ENCODE measurements at regions not wholly inside any gene's neighbourhood (a gene's known extent, or its start where the extent isn't known, plus 50 kb on each side); places are given as distances from the start of the nearest gene placed in this dataset.

GRCh38 chr20:10771435-10772140 lies 97.8 kb upstream of the JAG1 start:
- no peak for DNase-seq

DNA sequence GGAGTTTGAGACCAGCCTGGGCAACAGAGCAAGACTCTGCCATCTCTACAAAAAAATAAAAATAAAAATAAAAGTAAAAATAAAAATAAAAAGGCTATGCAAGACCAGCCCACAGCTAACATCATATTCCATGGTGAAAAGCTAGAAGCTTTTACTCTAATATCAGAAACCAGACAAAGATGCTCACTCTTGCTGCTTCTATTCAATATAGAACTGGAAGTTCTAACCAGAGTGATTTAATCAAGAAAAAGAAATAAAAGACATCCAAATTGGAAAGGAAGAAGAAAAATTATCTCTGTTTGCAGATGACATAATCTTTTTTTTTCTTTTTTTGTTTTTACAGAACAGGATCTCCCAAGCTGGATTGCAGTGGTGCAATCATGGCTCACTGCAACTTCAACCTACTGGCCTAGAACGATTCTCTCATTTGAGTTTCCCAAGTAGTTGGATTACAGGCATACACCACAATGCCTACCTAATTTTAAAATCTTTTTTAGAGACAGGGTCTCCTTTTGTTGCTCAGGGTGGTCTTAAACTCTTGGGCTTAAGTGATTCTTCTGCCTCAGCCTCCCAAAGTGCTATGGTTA lies 100.7 kb upstream of the JAG1 start:
- DNase-seq: no peak

DNA sequence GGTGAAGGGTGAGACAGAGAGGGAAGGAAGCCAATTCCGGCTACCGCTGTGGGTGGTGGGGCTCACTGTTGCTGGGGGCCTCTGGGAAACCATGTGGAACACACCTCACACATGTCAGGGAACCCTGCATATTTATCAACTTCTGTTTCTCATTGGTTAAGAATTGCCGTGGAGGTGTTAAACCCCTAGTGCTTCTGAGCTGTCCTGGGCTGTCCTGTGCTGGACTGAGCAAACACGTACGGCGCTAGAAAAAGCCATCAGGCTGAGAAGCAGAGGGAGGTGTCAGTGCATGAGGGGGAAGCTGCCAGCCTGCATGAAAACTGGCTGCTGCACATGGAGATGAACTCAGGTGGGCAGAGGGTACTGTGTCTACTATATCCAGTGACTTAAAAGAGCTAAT lies 103.9 kb upstream of the JAG1 start:
- no peak for DNase-seq

DNA sequence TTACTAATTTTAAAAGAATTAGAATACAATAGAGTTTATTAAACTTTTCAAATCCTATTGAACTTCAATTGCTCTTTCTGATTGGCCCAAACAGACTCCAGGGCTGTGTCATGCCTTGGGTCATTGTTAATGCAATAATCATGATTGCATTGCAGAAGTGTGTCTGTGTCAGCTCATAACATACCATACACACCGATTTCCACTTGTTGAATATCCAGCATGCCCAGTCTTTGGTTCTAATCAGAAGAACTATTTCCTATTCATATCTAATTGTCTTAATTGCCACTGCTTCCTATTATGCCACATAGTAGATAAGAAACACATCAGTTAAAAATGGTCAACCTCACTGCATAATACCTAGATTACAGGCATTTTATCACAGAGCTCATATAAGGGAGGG lies 106.1 kb upstream of the JAG1 start:
- no peak for DNase-seq

- DNase-seq: no peak
These were observed 107.1 kb upstream of the JAG1 start for GRCh38 chr20:10780901-10781300.

GRCh38 chr20:10781526-10781925 lies 107.7 kb upstream of the JAG1 start:
- DNase-seq: no peak

DNA sequence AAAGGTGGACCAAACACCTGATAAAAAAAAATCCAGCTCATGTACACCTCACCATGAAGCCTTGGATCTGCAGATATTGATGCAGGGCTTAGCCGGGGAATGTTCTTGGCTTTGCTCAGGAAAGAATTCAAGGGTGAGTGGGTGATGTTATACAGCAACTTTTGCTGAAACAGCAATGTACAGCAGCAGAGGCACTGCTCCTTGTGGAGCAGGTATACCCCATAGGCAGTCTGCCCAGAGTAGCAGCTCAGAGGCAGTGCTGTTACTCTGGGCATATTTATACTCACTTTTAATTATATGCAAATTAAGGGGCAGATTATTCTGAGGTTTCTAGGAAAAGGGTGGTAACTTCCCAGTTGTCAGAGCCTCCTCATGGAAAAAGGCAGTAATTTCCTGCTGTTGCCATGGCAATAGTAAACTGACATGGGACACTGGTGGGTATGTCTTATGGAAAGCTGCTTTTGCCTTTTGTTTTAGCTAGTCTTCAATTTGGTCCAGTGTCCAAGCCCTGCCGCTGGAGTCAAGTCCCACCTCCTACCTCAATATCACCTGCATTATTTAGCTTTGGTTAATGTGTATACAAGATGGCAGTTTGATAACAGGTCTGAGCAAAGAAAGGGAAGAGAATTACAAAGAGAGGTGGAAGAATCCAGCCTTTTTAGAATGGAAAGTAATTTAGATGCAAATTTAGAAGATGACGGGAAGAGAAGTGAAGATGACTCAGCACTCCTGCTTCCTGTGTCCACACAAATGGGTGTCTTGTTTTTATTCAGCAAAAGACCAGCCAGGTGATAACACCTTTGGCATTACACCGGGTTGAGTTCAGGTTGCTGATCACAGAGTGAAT lies 110.1 kb upstream of the JAG1 start:
- DNase-seq: no peak

- DNase-seq: peak; percentile 10 to 44
These were observed 110.9 kb upstream of the JAG1 start for GRCh38 chr20:10784554-10785183.

DNA sequence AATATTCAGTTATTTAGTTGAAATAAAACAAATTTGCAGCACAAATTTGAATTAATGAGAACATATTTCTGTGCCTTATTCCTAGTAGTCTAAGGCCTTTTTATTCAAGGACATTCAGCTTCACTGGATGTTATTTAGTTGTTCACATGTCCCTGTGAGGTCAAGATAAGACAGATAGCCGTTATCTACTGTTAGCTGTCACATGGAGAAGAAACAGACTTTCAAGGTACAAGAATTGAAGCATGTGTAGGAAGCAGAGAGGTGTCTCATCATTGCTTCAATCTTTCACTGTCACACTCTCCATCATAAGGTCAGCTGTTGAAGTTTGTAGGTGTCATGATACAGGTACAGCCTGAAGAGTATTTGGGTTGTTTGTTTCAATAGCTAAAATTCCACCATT lies 112.9 kb upstream of the JAG1 start:
- DNase-seq: no peak

- no peak for DNase-seq
These were observed 114.3 kb upstream of the JAG1 start for GRCh38 chr20:10788055-10788454.

DNA sequence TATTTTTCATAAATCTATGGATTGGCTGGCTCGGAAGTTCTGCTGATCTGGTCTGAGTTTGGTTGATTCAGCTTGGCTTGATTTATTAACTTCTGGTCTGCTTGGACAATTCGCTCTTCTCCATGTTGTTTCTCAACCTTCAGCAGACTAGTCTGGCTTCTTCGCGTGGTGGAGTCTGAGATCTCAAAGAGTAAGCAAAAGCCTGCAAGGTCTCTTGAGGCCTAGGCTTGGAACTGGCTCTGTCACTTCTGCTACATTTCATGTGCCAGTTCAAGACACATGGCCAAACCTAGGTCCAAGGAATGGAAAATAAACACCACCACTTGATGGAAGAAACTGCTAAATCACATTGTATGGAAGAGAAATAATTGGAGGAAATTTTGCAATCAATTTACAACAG lies 115.1 kb upstream of the JAG1 start:
- no peak for DNase-seq

GRCh38 chr20:10789386-10789785 lies 115.6 kb upstream of the JAG1 start:
- DNase-seq: no peak

DNA sequence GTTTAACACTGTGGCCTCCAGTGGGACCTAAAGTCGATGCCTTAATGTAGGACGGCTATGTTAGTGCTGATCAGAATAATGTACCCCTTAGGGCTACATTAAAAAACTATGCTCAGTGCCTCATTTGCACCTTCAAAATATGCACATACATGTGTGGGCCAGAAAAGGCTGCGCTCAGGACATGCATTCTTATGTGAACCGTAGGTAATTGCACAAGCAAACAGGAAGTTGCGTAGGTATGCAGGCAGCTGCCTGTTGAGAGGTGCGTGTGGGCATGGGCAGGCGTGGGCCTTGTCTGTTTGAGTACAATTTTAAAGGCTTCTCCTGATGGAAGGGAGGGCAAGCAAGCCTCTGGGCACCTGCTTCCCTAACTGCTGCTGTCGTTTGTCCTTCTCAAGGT lies 116.2 kb upstream of the JAG1 start:
- peak; percentile 2 to 54 for DNase-seq

DNA sequence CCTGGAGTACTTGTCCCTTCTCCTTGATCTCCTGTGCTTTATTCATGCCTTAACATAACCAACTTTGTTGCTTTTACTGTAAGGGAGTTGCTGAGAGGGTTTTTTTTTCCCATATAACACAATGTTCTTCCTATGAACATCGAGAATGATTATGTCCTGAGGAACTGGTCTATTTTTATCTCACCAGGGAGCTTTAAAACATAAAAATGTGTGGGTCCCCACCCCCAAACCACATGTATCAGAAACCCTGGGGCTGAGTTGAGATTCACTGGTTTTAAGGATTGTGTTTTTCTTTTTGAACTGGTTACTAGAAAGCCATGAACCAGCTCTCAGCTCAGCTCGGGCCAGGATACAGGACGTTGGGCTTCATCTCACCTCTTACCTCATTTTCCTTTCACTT lies 118.5 kb upstream of the JAG1 start:
- no peak for DNase-seq

- DNase-seq: peak; percentile 60 to 79
These were observed 120.0 kb upstream of the JAG1 start for GRCh38 chr20:10793766-10794165.

DNA sequence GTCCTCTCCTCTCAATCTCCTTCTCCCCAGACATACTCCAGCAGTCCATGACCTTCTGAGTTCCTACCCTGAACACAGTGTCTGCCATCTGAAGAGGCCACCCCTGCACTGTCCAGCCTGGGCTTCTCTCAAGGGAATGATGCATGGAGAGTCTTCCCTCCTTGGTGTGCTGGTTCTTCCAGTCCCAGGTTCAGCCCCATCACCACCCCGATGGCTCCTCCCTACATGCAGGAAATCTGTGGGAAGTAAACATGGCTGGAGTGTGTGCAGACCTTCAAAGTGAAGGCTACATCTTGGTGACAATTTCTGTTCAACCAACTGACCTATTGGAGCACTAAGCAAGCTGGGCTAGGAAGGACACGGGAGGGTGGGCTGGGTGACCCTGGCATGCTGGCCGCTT lies 121.0 kb upstream of the JAG1 start:
- DNase-seq: no peak

DNA sequence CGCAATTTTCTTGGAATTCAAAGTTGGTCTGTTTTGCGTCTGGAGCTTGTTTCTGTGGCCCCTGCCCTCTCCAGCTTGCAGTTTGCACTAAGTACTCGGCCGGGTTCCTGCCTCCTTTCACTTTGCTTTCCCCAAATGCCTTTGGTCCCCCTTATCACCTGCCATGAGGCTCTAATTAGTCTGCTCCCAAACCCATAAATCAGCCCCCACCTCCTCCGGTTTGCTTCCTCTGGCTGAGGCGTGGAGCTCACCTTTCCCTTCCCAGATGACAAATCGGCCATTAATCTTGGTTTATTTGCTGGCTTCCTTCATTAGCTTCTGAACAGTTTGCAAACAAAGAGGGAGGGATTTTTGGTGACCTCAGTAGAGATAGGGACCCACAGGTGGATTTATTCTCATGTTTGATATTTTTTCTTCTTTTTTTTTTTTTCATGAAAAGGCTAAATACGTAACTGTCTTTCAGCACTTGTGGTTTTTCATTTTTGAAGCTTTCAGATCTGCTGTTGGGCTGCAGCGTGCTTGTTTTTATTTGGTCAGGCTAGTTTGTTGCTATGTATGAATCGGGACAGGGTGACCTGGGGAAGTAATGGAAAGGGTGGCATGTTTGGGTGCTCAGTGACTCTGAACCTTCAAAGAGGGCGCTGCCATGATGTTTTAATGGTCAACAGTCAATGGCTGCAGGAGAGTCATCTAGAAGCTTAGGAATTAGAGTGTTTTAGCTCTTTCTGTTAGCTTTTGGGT lies 121.7 kb upstream of the JAG1 start:
- DNase-seq: no peak

DNA sequence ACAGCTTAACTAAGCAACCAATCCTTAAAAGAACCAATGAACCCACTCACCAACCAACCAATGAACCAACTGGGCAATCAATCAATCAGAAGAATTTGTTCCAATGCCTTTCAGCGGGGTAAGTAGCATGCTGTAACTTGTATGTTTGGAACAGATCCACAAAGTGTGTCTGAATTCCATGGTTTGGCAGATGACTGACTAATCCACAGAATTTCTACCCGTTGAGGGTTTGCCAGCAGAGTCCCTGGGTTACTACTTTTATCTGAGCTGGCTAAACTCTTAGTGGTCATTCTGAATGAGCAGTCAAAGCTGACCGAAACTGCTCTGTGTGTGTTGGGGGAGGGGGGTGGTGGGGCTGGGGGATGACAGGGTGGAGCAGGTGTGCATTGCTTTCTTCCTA lies 125.0 kb upstream of the JAG1 start:
- no peak for DNase-seq

- DNase-seq: no peak
These were observed 125.9 kb upstream of the JAG1 start for GRCh38 chr20:10799735-10800134.

DNA sequence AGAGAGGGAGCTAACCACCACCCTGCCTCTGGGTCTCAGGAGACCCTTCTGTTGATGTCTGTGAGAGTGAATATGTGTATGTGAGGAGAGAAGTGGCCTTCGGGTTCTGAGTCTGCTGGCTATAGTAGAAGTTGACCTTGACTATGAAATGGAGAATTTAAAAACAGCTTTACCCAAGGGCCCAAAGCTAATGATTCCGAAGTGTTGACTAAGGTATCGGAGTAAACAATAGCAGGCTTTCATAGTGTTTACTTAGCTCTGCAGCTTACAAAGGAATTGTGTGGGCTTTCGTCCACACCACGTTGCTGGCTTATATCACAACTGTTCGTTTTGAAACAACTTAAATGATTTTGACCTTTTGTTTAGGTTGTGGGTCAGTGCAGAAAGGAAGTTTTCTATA lies 126.5 kb upstream of the JAG1 start:
- DNase-seq: peak in 1 of 2 experiments; percentile 30

GRCh38 chr20:10802236-10802635 lies 128.4 kb upstream of the JAG1 start:
- no peak for DNase-seq

DNA sequence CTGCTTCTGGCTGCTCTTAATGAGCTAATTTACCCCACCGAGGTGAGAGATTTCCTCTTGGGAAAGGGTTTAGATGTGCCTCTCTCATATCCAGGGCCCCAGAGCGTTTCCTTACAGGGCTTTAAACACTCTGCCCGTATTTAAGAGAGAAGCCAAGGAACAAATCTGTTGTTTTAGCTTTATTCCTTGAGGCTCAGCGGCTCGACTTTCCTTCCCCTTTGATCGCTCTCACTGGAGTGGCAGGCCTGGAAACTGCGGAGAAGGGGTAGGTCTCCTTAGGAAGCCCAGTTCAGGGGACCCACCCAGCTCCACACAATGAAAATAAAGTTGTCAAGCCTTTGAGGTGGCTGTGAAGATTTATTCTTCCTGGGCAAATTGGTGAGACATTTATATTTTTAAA lies 132.0 kb upstream of the JAG1 start:
- DNase-seq: no peak

- DNase-seq: no peak
These were observed 132.7 kb upstream of the JAG1 start for GRCh38 chr20:10806539-10806938.
